Calu3 (cell line): ENCODE measurements at regions not wholly inside any gene's neighbourhood (a gene's known extent, or its start where the extent isn't known, plus 50 kb on each side); places are given as distances from the start of the nearest gene placed in this dataset.

Experiments used
- BruUV-seq: library from RNA; stranded (reverse); fragments of 400-500 nt; replicated peaks from 2 replicates; lab custom pipeline; 2021; lab: Mats Ljungman, UMichigan
- CTCF ChIA-PET: fragments of 300-600 bp; sonication (Branson Sonifier 250); formaldehyde crosslinking; loops from one replicate; lab custom pipeline; 2022; ENCODE audit warnings: antibody characterized with exemption; lab: Charles Lee
- DNase-seq: peaks from one replicate; pipeline ENCODE4 v3.0.0; 2022
- H3K27ac Mint-ChIP-seq: one replicate; pipeline ENCODE4 v1.8.0; 2022; ENCODE audit warnings: mixed read lengths; ENCODE audit not compliant: unreplicated experiment
- H3K27me3 Mint-ChIP-seq: one replicate; pipeline ENCODE4 v1.8.0; 2022; ENCODE audit warnings: mixed read lengths; ENCODE audit not compliant: unreplicated experiment
- H3K36me3 Mint-ChIP-seq: one replicate; pipeline ENCODE4 v1.8.0; 2022; ENCODE audit warnings: mild to moderate bottlenecking, moderate library complexity, mixed read lengths; ENCODE audit not compliant: insufficient read depth, unreplicated experiment
- H3K4me1 Mint-ChIP-seq: one replicate; pipeline ENCODE4 v1.8.0; 2022; ENCODE audit warnings: mild to moderate bottlenecking, low read depth, mixed read lengths; ENCODE audit not compliant: unreplicated experiment
- H3K4me3 Mint-ChIP-seq: one replicate; pipeline ENCODE4 v1.8.0; 2022; ENCODE audit warnings: mild to moderate bottlenecking, low read depth, moderate library complexity, mixed read lengths; ENCODE audit not compliant: unreplicated experiment
- H3K9me3 Mint-ChIP-seq: one replicate; pipeline ENCODE4 v1.8.0; 2022; ENCODE audit warnings: low read depth, mixed read lengths; ENCODE audit not compliant: unreplicated experiment
- intact Hi-C: fragments of 100-400 bp; cut with micrococcal nuclease; formaldehyde crosslinking; loops from one replicate; pipeline ENCODE4 v1.10.0; 2022; ENCODE audit not compliant: unreplicated experiment
- TF ChIP-seq, protein P1 (sequence below): fragments of 200-600 bp; IDR thresholded peaks from one replicate; pipeline ENCODE4 v1.8.0; 2022; ENCODE audit warnings: antibody characterized with exemption; ENCODE audit not compliant: unreplicated experiment

DNA sequence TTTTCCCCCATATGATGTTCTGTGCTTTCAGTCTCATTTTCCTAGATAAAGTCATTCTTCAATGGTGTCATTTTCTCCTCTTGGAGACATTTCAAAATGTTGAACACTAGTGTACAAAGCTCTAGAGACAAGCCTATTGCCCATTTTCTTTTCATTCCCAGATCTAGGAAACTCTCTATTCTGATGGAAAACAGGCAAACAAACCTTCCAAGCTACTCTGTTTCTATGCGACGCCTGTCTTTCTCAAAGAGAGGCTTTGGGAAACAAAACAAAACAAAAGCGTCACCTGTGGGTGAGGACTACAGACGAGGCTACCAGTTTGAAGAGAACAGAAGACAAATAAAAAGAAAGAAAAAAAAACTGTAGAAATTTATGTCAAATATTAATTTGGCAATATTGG, 311.0 kb downstream of the CBLN2 start:
- H3K27ac Mint-ChIP-seq, result no peak overlapping the region

DNA sequence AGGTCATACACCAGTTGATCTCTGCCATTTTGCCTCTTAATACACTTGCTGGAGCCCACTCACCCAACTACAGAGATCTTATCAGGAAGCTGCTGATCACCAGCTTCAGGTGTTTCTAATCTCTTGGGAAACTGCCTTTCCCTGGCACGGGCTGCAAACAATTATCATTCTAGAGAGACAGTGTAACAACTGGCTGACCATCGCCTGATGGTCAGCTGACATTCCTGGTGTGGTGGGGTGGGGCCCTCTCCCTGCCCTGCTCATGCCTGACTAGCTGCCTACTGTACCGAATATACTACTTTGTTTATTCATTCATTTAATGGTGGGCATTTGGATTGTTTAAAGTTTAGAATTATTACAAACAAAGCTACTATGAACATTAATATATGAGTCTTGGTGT, 311.5 kb downstream of the CBLN2 start:
- no peak overlapping the region for H3K27ac Mint-ChIP-seq
- intact Hi-C loops, result no loop called here
- no peaks in the 10 kb centered on the region for H3K36me3 Mint-ChIP-seq
- no peak overlapping the region for H3K4me3 Mint-ChIP-seq
- BruUV-seq, result no TSS peak
- H3K27me3 Mint-ChIP-seq, result no peaks in the 10 kb centered on the region
- DNase-seq, result no peak
- CTCF ChIA-PET, result no interaction called here
- peaks cover 7% of the 10 kb centered on the region for H3K9me3 Mint-ChIP-seq
- no peaks in the 10 kb centered on the region for H3K4me1 Mint-ChIP-seq
- TF ChIP-seq, protein P1, sequence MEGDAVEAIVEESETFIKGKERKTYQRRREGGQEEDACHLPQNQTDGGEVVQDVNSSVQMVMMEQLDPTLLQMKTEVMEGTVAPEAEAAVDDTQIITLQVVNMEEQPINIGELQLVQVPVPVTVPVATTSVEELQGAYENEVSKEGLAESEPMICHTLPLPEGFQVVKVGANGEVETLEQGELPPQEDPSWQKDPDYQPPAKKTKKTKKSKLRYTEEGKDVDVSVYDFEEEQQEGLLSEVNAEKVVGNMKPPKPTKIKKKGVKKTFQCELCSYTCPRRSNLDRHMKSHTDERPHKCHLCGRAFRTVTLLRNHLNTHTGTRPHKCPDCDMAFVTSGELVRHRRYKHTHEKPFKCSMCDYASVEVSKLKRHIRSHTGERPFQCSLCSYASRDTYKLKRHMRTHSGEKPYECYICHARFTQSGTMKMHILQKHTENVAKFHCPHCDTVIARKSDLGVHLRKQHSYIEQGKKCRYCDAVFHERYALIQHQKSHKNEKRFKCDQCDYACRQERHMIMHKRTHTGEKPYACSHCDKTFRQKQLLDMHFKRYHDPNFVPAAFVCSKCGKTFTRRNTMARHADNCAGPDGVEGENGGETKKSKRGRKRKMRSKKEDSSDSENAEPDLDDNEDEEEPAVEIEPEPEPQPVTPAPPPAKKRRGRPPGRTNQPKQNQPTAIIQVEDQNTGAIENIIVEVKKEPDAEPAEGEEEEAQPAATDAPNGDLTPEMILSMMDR, result no peak

More for the DNA sequence above, 311.0 kb downstream of the CBLN2 start:
- intact Hi-C loops, result no loop called here
- Mint-ChIP-seq H3K27me3 (no peaks in the 10 kb centered on the region), H3K4me3 (no peak overlapping the region), H3K4me1 (no peaks in the 10 kb centered on the region), H3K9me3 (peaks cover 7% of the 10 kb centered on the region), H3K36me3 (no peaks in the 10 kb centered on the region)
- TF ChIP-seq, protein P1, result no peak
- no TSS peak for BruUV-seq
- CTCF ChIA-PET, result interaction anchor here (0.7 kb wide), 1 partner anchor 463 kb away, joined by 8 read pairs; no protein-coding TSS in a partner anchor
- no peak for DNase-seq

DNA sequence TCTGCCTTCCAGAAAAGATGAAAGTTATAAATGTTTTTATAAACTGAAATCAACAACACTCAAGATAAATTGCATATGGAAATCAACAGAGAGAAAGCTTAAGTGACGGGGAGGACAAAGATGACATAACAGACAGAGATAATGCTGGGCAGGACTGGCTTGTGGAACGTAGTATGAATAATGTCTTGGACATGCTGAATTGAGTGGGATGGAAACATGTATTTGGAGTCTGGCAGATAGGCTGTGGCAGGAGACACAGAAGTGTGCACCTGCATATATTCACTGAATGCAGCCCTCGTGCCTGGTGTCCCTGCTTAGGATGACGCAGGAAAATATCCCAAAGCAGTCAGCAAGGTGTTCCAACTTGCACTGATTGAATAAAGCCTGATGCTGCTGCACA, 318.2 kb downstream of the CBLN2 start:
- intact Hi-C loops, result no loop called here
- CTCF ChIA-PET, result no interaction called here
- H3K4me3 Mint-ChIP-seq, result no peak overlapping the region
- no peak for DNase-seq
- H3K4me1 Mint-ChIP-seq, result no peaks in the 10 kb centered on the region
- no peak overlapping the region for H3K27ac Mint-ChIP-seq
- no peaks in the 10 kb centered on the region for H3K27me3 Mint-ChIP-seq
- TF ChIP-seq, protein P1, result no peak
- peaks cover 7% of the 10 kb centered on the region for H3K9me3 Mint-ChIP-seq
- no peaks in the 10 kb centered on the region for H3K36me3 Mint-ChIP-seq
- BruUV-seq, result no TSS peak

DNA sequence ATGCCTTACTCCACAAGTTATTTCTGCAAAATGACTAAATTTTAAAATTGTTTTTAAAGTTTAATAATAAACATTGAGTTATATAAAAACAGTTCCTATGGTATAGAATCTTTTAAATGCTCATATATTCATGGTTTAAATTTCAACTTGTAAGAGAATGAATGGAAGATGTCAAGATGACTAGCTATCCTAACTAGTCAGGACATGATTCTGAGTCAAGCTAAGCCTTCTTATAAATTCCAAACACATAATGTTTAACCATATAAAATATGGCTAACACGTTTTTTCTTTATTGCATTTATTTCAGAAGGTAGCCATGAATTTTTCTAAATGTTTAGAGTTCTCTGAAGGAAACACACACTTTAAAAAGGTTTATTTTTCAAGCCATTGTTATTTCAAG, 320.4 kb downstream of the CBLN2 start:
- H3K4me1 Mint-ChIP-seq, result no peaks in the 10 kb centered on the region
- CTCF ChIA-PET, result no interaction called here
- DNase-seq, result no peak
- H3K4me3 Mint-ChIP-seq, result no peak overlapping the region
- intact Hi-C loops, result no loop called here
- H3K36me3 Mint-ChIP-seq, result no peaks in the 10 kb centered on the region
- H3K27me3 Mint-ChIP-seq, result no peaks in the 10 kb centered on the region
- peaks cover 5% of the 10 kb centered on the region for H3K9me3 Mint-ChIP-seq
- no TSS peak for BruUV-seq
- H3K27ac Mint-ChIP-seq, result no peak overlapping the region
- TF ChIP-seq, protein P1, result no peak
